ENCODE measurements at regions not wholly inside any gene's neighbourhood (a gene's known extent, or its start where the extent isn't known, plus 50 kb on each side); places are given as distances from the start of the nearest gene placed in this dataset.

DNA sequence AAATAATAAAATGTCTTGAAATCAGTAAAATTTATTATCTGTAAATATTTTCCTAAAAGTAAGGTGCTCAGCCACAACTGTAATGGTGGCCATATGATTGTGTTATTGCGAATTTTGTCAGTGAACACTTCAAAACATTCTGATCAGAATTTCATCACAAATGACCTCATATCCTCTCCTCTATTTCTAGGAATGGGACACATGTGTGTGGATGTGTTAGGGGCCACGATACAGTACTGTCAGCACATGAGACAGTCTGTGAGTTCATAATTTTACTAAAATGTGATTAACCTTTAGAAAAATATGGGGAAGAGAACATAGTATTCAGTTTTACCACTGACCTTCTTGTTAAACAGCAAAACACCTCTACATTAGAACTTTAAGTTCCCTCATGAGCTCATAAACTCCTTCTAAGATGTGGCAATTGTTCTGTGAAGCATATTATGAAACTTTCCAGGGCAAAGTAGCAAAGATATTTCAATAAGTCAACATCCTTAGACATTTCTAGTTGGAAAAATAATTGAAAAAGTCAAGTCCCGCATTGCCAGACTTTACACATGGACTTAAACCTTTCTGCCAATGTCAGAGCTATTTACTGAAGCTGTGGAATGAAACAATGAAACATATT, 158.2 kb upstream of the ABI3BP start:
- no peak overlapping the region for H3K4me3 ChIP-seq (ENCODE audit: low read length)
- peak; percentile 29 for DNase-seq (ENCODE audit: low read depth)
- TF ChIP-seq, protein P1, sequence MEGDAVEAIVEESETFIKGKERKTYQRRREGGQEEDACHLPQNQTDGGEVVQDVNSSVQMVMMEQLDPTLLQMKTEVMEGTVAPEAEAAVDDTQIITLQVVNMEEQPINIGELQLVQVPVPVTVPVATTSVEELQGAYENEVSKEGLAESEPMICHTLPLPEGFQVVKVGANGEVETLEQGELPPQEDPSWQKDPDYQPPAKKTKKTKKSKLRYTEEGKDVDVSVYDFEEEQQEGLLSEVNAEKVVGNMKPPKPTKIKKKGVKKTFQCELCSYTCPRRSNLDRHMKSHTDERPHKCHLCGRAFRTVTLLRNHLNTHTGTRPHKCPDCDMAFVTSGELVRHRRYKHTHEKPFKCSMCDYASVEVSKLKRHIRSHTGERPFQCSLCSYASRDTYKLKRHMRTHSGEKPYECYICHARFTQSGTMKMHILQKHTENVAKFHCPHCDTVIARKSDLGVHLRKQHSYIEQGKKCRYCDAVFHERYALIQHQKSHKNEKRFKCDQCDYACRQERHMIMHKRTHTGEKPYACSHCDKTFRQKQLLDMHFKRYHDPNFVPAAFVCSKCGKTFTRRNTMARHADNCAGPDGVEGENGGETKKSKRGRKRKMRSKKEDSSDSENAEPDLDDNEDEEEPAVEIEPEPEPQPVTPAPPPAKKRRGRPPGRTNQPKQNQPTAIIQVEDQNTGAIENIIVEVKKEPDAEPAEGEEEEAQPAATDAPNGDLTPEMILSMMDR (conservative IDR thresholded peaks at IDR 0.05; ENCODE audit: low read length), result no peak

- TF ChIP-seq, protein P1 (conservative IDR thresholded peaks at IDR 0.05; ENCODE audit: low read length), result no peak
- no peak overlapping the region for H3K4me3 ChIP-seq (ENCODE audit: low read length)
- DNase-seq (ENCODE audit: low read depth), result no peak
These were observed 157.3 kb upstream of the ABI3BP start for GRCh38 chr3:101150504-101150903.

GRCh38 chr3:101149707-101150106, 156.5 kb upstream of the ABI3BP start:
- TF ChIP-seq, protein P1 (conservative IDR thresholded peaks at IDR 0.05; ENCODE audit: low read length), result no peak
- DNase-seq (ENCODE audit: low read depth), result no peak
- H3K4me3 ChIP-seq (ENCODE audit: low read length), result no peak overlapping the region

GRCh38 chr3:101149251-101149650, 156.0 kb upstream of the ABI3BP start:
- TF ChIP-seq, protein P1 (conservative IDR thresholded peaks at IDR 0.05; ENCODE audit: low read length), result no peak
- no peak overlapping the region for H3K4me3 ChIP-seq (ENCODE audit: low read length)
- no peak for DNase-seq (ENCODE audit: low read depth)

- TF ChIP-seq, protein P1 (conservative IDR thresholded peaks at IDR 0.05; ENCODE audit: low read length), result no peak
- no peak for DNase-seq (ENCODE audit: low read depth)
- no peak overlapping the region for H3K4me3 ChIP-seq (ENCODE audit: low read length)
These were observed 154.8 kb upstream of the ABI3BP start for GRCh38 chr3:101148001-101148400.

- no peak overlapping the region for H3K4me3 ChIP-seq (ENCODE audit: low read length)
- TF ChIP-seq, protein P1 (conservative IDR thresholded peaks at IDR 0.05; ENCODE audit: low read length), result no peak
- peak; percentile 23 for DNase-seq (ENCODE audit: low read depth)
These were observed 153.7 kb upstream of the ABI3BP start for GRCh38 chr3:101146946-101147345.

DNA sequence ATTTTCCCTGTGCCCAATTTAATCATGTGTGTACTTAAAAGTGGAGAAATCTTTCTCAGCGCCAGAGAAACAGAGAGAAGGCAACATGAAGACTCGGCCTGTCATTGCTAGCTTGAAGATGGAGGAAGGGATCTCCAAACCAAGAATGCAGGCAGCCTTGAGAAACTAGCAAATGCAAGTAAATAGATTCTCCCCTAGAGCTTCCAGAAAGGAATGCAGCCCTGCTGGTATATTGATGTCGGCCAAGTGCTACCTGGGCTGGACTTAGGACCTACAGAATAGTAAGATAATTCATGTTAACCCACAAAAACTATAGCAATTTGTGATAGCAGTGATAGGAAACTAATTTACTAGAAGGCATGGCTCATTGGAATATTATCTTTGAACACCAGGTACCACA, 150.9 kb upstream of the ABI3BP start:
- DNase-seq (ENCODE audit: low read depth), result no peak
- no peak overlapping the region for H3K4me3 ChIP-seq (ENCODE audit: low read length)
- TF ChIP-seq, protein P1 (conservative IDR thresholded peaks at IDR 0.05; ENCODE audit: low read length), result no peak

All from AG10803 (cell line).